ENCODE measurements at regions not wholly inside any gene's neighbourhood (a gene's known extent, or its start where the extent isn't known, plus 50 kb on each side); places are given as distances from the start of the nearest gene placed in this dataset.

DNA sequence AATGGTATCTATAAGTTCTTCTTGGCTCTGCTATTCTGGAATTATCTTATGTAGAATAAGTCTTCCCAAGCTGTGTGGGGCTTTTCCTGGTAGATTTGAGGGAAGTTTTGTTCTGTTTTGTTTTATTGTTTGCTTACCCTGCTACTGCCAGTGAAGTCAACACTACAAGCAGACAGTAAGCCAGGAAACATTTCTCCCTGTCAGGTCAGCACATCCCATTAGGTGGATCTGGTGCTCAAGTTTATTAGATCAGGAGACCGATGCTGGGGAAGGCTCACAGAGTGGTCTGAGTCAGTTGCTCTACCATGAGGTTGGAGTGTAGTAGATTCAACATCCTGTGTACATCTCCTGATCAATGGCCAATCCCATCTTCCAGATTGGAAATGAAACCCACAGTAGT lies 79.1 kb downstream of the ADRB2 start:
- no peaks in the 10 kb centered on the region for H3K27me3 Mint-ChIP-seq
- no peaks in the 10 kb centered on the region for H3K36me3 Mint-ChIP-seq (ENCODE audit: insufficient read depth)
- DNase-seq: no peak
- no peak overlapping the region for H3K4me3 Mint-ChIP-seq
- H3K9me3 Mint-ChIP-seq: no peaks in the 10 kb centered on the region
- no peak overlapping the region for H3K27ac Mint-ChIP-seq
- H3K4me1 Mint-ChIP-seq (ENCODE audit: low read depth in 2 of 2): peaks cover 13 to 29% of the 10 kb centered on the region in 2 donors
- no peak for ATAC-seq (replicated peaks)

DNA sequence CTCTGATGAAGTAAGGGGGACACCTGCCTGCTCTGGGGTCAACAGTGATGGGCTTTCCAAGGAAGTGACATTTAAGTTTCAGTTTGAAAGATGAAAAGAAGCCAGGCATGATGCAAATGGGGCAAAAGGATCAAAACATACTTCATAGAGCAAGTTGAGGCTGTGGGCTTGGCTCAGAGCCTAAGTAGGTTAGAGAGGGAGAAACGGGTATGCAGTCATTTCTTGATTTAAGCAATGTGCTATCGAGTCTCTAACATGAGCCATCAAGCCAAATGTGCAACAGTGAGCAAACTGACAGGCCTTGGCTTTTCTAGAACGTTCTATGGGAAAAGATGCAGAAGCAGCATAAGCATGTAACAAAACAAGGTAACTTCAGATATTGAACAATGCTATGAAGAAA lies 80.6 kb downstream of the ADRB2 start:
- no peak for DNase-seq
- Mint-ChIP-seq H3K36me3 (ENCODE audit: insufficient read depth) (no peaks in the 10 kb centered on the region), H3K4me3 (no peak overlapping the region), H3K9me3 (no peaks in the 10 kb centered on the region), H3K4me1 (ENCODE audit: low read depth in 2 of 2) (peaks cover 25 to 39% of the 10 kb centered on the region in 2 donors), H3K27ac (peak overlapping the region; percentile 18 to 42), H3K27me3 (no peaks in the 10 kb centered on the region)
- ATAC-seq (replicated peaks): no peak

DNA sequence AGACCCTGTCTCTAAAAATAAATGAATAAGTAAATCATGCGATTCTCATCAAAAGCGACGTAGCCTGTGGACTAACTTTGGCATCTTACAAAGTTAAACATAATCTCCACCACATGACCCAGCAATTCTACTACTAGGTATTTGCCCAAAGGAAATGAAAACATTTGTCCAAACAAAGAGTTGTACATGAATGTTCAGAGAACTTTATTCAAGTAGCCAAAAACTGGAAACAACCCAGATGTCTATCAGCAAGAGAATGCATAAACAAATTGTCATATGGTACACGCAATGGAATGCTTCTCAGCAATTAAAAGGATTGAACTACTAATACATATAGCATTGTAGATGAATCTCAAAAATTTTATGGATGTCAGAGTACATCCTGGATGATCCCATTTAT lies 82.6 kb downstream of the ADRB2 start:
- peak overlapping the region in 1 of 2 donors; percentile 18 for H3K27ac Mint-ChIP-seq
- DNase-seq: no peak
- H3K9me3 Mint-ChIP-seq: no peaks in the 10 kb centered on the region
- H3K27me3 Mint-ChIP-seq: no peaks in the 10 kb centered on the region
- H3K36me3 Mint-ChIP-seq (ENCODE audit: insufficient read depth): no peaks in the 10 kb centered on the region
- H3K4me1 Mint-ChIP-seq (ENCODE audit: low read depth in 2 of 2): peaks cover 27 to 37% of the 10 kb centered on the region in 2 donors
- no peak overlapping the region for H3K4me3 Mint-ChIP-seq
- no peak for ATAC-seq (replicated peaks)

DNA sequence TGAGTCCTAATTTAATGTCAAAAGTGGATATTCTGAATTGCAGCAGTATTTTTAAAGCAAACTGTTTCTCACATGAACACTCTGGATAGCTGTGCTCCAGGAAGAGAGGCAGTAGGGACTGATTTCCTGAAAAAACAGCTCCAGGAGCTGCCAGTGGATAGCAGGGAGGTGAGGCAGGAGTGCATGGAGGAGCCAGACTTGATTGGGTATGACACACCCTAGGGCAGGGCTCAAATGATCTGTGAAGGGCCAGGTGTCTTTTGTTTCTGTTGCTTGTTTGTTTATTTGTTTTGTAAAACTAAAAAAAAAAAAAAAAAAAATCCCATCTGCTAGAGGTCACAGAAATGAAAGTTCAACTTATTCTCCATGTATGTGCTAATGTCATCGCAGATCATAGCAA lies 83.4 kb downstream of the ADRB2 start:
- H3K27me3 Mint-ChIP-seq: no peaks in the 10 kb centered on the region
- no peak overlapping the region for H3K4me3 Mint-ChIP-seq
- H3K27ac Mint-ChIP-seq: peak overlapping the region in 1 of 2 donors; percentile 18
- peaks cover 27 to 39% of the 10 kb centered on the region in 2 donors for H3K4me1 Mint-ChIP-seq (ENCODE audit: low read depth in 2 of 2)
- H3K9me3 Mint-ChIP-seq: no peaks in the 10 kb centered on the region
- no peak for DNase-seq
- H3K36me3 Mint-ChIP-seq (ENCODE audit: insufficient read depth): no peaks in the 10 kb centered on the region
- no peak for ATAC-seq (replicated peaks)

DNA sequence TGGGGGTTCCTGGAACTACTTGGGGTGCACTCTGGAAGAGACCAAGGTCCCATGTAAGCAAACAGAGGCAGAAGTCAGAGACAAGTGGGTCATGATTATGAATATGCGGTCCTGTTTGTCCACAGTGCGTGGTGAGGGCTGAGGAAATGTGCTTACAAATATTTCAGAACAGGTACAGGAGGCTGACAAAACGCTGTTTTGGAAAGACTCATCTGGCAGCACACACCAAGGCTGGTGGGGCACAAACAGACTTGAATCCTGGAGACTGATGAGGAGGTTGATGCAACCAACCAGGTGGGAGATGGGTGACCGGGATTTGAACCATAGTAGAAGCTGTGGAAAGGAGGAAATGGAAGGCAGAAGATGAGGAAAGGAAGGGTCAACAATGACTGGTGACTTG lies 83.8 kb downstream of the ADRB2 start:
- no peak for ATAC-seq (replicated peaks)
- no peaks in the 10 kb centered on the region for H3K36me3 Mint-ChIP-seq (ENCODE audit: insufficient read depth)
- no peak for DNase-seq
- H3K9me3 Mint-ChIP-seq: no peaks in the 10 kb centered on the region
- no peaks in the 10 kb centered on the region for H3K27me3 Mint-ChIP-seq
- H3K4me3 Mint-ChIP-seq: peak overlapping the region in 1 of 2 donors; percentile 3
- peak overlapping the region in 1 of 2 donors; percentile 18 for H3K27ac Mint-ChIP-seq
- peaks cover 28 to 39% of the 10 kb centered on the region in 2 donors for H3K4me1 Mint-ChIP-seq (ENCODE audit: low read depth in 2 of 2)

DNA sequence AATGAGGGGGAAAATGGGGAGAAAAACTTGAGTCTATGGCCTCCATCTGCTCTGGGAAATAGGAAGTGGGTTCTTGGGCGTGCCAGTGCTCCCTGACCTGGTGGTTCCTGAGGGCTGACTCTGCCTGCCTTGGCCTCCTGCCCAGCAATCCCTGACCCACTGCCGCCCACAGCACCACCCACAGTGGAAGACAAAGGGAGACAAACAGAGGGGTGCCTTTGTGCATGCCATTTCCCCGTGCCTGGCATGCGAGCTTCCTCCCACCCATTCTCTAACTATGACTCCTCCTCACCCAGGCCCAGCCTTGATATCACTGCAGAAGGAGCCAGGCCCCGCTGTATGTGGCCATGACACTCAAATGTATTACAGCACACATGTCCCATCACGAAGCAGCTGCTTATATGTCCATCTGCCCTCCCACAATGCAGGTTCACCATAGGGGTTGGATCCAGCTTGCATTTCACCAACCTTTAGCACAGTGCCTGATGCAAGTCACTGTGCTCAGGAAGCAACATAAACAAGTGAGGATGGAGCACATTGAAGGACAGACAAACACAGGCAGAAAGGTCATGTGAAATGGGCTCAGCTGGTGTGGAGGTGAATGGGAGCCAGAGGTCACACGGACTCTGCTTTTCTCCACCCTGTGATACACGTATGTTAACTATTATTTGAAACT lies 84.4 kb downstream of the ADRB2 start:
- Mint-ChIP-seq H3K4me3 (peak overlapping the region in 1 of 2 donors; percentile 26), H3K4me1 (ENCODE audit: low read depth in 2 of 2) (peaks cover 31 to 35% of the 10 kb centered on the region in 2 donors), H3K9me3 (no peaks in the 10 kb centered on the region), H3K27me3 (no peaks in the 10 kb centered on the region), H3K27ac (peak overlapping the region in 1 of 2 donors; percentile 18), H3K36me3 (ENCODE audit: insufficient read depth) (no peaks in the 10 kb centered on the region)
- no peak for DNase-seq
- ATAC-seq (replicated peaks): no peak

DNA sequence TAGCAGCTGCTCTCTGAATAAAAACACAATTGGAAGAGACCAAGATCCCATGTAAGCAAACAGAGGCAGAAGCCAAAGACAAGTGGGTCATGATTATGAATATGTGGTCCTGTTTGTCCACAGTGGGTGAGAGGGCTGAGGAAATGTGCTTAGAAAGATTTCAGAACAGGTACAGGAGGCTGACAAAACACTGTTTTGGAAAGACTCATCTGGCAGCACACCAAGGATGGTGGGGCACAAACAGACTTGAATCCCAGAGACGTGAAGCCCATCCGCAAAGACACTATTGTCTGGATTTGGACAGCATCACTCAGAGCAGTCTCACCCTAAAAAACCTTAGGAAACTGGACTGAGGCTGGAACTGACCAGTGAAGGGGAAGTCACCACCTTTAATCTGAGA lies 85.0 kb downstream of the ADRB2 start:
- no peak for DNase-seq
- H3K27me3 Mint-ChIP-seq: no peaks in the 10 kb centered on the region
- H3K27ac Mint-ChIP-seq: peak overlapping the region in 1 of 2 donors; percentile 18
- no peaks in the 10 kb centered on the region for H3K9me3 Mint-ChIP-seq
- H3K4me3 Mint-ChIP-seq: no peak overlapping the region
- ATAC-seq (replicated peaks): no peak
- no peaks in the 10 kb centered on the region for H3K36me3 Mint-ChIP-seq (ENCODE audit: insufficient read depth)
- H3K4me1 Mint-ChIP-seq (ENCODE audit: low read depth in 2 of 2): peaks cover 30 to 31% of the 10 kb centered on the region in 2 donors

DNA sequence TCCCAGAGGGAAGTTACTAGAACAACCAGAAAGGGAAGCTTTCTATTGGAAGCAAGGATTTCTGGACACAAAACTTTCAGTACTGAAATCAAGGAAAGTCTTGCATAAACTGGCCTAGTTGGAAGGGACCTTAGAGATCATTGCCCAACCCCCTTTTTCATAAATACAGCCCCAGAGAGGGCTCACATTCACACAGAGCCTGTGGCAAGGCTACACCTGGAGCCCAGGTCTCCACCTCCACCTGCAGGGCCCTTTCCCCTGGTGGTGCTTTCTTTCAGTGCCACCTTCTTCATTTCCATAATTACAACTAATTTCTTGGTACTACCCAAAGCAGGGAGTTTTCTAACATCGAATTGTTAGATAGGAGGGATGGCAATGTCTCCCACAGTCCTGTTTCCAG lies 85.7 kb downstream of the ADRB2 start:
- no peak for DNase-seq
- no peak for ATAC-seq (replicated peaks)
- Mint-ChIP-seq H3K9me3 (no peaks in the 10 kb centered on the region), H3K4me1 (ENCODE audit: low read depth in 2 of 2) (peaks cover 23 to 27% of the 10 kb centered on the region in 2 donors), H3K27me3 (no peaks in the 10 kb centered on the region), H3K4me3 (no peak overlapping the region), H3K27ac (peak overlapping the region in 1 of 2 donors; percentile 63), H3K36me3 (ENCODE audit: insufficient read depth) (no peaks in the 10 kb centered on the region)

DNA sequence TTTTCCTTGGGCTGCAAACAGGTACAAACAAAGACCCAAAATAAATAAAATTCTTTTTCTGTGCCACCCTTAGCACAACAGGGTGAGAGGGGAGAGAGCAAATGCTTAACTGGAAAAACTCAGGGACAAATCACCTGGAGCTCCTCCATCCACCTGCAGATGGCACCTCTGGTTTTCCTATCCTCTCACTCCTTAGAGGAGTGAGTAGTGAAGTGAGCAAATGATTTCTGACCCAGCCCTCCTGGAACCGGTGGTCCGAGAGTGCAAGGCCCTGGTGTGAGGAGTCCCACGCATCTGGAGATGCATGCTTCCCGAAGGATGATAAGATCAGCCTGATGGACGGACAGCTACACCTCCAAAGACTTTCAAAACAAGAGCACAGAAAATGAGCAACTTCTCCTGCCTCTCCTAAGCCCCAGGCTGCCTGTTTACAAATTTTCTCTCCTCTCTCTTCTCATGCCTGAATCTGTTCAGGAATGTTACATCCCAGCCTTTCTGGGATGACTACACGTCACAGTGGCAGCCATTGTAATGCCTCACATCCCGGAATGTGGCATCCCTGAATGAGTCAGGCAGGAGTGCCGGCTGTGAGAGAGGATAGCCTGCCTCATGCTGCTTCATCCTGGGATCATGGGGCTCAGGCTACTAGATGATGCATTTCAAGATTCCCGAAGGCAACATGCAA lies 86.4 kb downstream of the ADRB2 start:
- Mint-ChIP-seq H3K4me3 (no peak overlapping the region), H3K27me3 (no peaks in the 10 kb centered on the region), H3K27ac (peak overlapping the region in 1 of 2 donors; percentile 63), H3K9me3 (no peaks in the 10 kb centered on the region), H3K36me3 (ENCODE audit: insufficient read depth) (no peaks in the 10 kb centered on the region), H3K4me1 (ENCODE audit: low read depth in 2 of 2) (peaks cover 21 to 27% of the 10 kb centered on the region in 2 donors)
- ATAC-seq (replicated peaks) (no peak), DNase-seq (no peak)

DNA sequence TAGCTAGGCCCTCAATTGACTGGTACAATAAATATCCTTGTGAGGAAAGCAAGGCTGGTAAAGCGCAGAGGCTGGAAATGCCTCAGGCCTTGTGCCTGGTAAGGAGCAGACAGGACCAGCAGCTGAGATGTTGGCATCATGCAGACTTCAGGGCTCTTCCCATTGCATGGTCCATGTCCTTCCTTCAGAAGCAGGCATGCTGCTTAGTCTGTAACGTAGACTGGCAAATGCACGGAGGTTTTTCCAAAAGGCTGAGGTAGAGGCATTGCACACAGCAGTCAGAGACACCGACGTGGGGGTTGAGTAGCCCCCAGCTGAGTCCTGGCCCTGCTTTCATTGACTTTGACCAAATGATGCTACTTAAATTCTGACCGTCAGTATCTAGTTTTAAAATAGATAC lies 87.1 kb downstream of the ADRB2 start:
- Mint-ChIP-seq H3K9me3 (no peaks in the 10 kb centered on the region), H3K4me1 (ENCODE audit: low read depth in 2 of 2) (peaks cover 21 to 27% of the 10 kb centered on the region in 2 donors), H3K27me3 (no peaks in the 10 kb centered on the region), H3K27ac (peak overlapping the region in 1 of 2 donors; percentile 52), H3K4me3 (no peak overlapping the region), H3K36me3 (ENCODE audit: insufficient read depth) (no peaks in the 10 kb centered on the region)
- DNase-seq: no peak
- no peak for ATAC-seq (replicated peaks)

DNA sequence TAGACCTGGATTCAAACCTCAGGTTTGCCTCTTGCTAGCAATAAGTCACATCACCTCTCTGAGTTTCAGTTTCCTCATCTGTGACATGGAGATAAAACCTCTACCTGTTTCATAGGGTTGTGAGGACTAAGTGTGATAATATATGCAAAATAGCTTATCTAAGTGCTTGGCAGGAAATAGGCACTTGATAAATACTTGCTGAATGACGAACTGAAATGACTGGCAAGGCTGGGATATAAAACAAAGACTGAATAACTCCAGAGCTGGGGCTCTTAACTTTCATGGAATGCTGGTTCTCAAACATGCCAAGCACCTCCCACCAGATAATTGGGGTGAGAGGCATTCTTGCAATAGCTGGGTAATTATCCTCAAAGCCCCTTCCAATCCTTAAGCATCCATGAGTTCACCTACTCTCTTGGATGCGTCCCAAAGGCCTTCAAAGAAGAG lies 87.6 kb downstream of the ADRB2 start:
- H3K27me3 Mint-ChIP-seq: no peaks in the 10 kb centered on the region
- no peaks in the 10 kb centered on the region for H3K9me3 Mint-ChIP-seq
- no peak overlapping the region for H3K4me3 Mint-ChIP-seq
- ATAC-seq (replicated peaks): no peak
- peaks cover 21 to 27% of the 10 kb centered on the region in 2 donors for H3K4me1 Mint-ChIP-seq (ENCODE audit: low read depth in 2 of 2)
- DNase-seq: no peak
- H3K36me3 Mint-ChIP-seq (ENCODE audit: insufficient read depth): no peaks in the 10 kb centered on the region
- peak overlapping the region in 1 of 2 donors; percentile 52 for H3K27ac Mint-ChIP-seq

DNA sequence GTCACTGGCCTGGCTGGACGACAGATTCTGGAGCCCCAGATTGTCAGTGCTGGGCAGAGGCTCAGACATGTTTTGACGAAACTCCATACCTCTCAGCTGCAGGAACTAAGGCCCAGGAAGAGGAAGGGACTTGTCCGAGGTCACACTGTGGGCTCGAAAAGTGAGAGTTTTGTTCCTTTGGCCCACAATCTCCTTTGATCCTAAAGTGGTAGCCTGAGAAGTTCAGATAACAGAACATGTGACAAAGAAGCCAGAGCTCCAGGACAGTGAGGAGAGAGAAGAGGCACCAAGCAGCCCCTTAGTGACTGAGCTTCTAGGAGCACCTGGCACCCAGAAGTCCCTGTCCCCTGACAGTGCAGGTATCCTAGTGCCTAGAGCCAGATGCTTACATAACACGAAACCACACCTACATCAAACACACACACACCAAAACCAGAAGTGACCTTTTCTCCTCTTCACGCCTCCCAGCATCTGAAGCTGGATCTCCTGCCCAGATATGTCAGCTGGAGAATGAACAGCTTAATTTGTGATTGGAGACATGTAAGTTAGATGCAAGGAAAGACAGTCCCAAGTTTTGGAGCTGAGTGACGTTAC lies 88.9 kb downstream of the ADRB2 start:
- ATAC-seq (replicated peaks): peak; percentile 35
- H3K9me3 Mint-ChIP-seq: no peaks in the 10 kb centered on the region
- peaks cover 3 to 5% of the 10 kb centered on the region in 2 donors for H3K27me3 Mint-ChIP-seq

DNA sequence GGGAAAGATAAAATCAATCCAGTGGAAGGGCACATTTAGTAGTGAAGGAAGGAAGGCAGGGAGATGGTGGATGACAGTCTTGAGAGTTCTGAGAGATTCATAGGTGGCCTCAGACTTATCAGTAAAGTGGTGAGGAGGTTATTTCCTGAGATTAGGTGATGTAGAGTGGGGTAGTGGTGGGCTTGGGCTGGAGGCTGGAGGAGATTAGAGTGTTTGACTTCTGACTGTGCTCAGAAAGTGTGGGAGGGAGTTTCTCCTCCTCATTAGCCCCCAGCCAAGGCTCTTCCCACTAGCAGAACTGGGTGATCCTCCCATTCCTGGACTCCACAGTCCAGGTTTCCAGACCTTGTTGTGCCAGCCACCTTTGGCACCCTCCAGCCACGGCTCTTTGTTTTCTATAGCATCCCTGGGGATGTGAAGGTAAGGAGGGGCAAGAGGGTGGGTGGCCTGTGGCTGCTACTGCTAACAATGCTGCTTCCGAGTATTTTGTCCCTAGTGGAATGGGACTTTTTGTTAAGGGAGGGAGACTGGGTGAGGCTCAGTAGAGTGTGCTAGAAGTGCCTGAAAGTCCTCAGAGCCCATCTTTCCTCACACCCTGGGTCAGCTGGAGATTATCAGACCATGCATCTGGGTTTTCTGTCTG lies 94.4 kb downstream of the ADRB2 start:
- H3K4me3 Mint-ChIP-seq: no peak overlapping the region
- peak overlapping the region in 1 of 2 donors; percentile 36 for H3K27ac Mint-ChIP-seq
- H3K4me1 Mint-ChIP-seq (ENCODE audit: low read depth in 2 of 2): peaks cover 4 to 5% of the 10 kb centered on the region in 2 donors
- no peak for DNase-seq
- no peaks in the 10 kb centered on the region for H3K36me3 Mint-ChIP-seq (ENCODE audit: insufficient read depth)
- H3K27me3 Mint-ChIP-seq: peaks cover 7 to 22% of the 10 kb centered on the region in 2 donors
- H3K9me3 Mint-ChIP-seq: no peaks in the 10 kb centered on the region
- no peak for ATAC-seq (replicated peaks)

More for the DNA sequence above, 88.9 kb downstream of the ADRB2 start:
- Mint-ChIP-seq H3K36me3 (ENCODE audit: insufficient read depth) (no peaks in the 10 kb centered on the region), H3K4me1 (ENCODE audit: low read depth in 2 of 2) (peaks cover 19 to 21% of the 10 kb centered on the region in 2 donors), H3K4me3 (peak overlapping the region in 1 of 2 donors; percentile 51), H3K27ac (no peak overlapping the region)
- no peak for DNase-seq

Data from effector memory CD8-positive, alpha-beta T cell (primary cell).